ENCODE measurements at regions not wholly inside any gene's neighbourhood (a gene's known extent, or its start where the extent isn't known, plus 50 kb on each side); places are given as distances from the start of the nearest gene placed in this dataset.
"Not testable (repeated sequence)": the region's sequence is repeated elsewhere in the genome, so short reads cannot be mapped to it uniquely, and the experiment has no call there.

- no peaks in the 10 kb centered on the region for H3K9me3 ChIP-seq (replicated peaks in 1 of 3)
- H3K4me1 ChIP-seq (replicated peaks in 1 of 2): no peaks in the 10 kb centered on the region
- H3K27me3 ChIP-seq: no peaks in the 10 kb centered on the region
- no peak overlapping the region for H3K27ac ChIP-seq
- WGBS, 4 donors: 82 to 90% (median 87%) methylated on average over 2 of the region's 2 CpGs
- TF ChIP-seq POLR2A (IDR thresholded peaks at IDR 0.05) (no peak), CTCF (IDR thresholded peaks at IDR 0.05) (no peak)
- no peaks in the 10 kb centered on the region for H3K36me3 ChIP-seq (replicated peaks in 1 of 2)
- intact Hi-C loops (cut with DNase I): no loop called here
- no peak overlapping the region for H3K4me3 ChIP-seq
- DNase-seq: no peak
Measured at GRCh38 chr6:94584211-94584610, 993.1 kb upstream of the MANEA start.

GRCh38 chr6:94570581-94570980, 1006.8 kb upstream of the MANEA start:
- intact Hi-C loops (cut with DNase I): no loop called here

DNA sequence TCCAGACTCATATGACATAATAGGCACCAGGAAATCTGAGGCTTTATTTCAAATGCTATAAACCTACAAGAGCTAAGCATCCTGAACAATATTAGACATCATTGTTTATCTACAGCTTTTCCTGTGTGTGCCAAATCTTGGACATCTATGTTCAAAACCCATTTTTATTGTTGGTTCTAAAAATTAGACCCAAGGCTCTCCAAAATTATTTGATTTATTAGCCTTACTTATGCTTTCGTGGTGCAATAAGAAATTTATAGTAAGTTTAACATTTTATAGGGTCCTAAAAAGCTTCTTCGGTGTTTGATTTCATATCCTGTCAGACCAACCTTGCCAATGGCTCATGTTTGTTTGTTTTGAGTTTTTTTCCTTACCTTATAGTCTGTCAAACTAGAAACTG, 1014.5 kb upstream of the MANEA start:
- Histone ChIP-seq H3K27ac (no peak overlapping the region), H3K4me3 (no peak overlapping the region), H3K36me3 (replicated peaks in 1 of 2) (no peaks in the 10 kb centered on the region), H3K4me1 (replicated peaks in 1 of 2) (no peaks in the 10 kb centered on the region), H3K9me3 (replicated peaks in 1 of 3) (no peaks in the 10 kb centered on the region), H3K27me3 (no peaks in the 10 kb centered on the region)
- TF ChIP-seq POLR2A (IDR thresholded peaks at IDR 0.05) (no peak), CTCF (IDR thresholded peaks at IDR 0.05) (no peak)
- no peak for DNase-seq
- WGBS, 4 donors: 55 to 77% (median 69%) methylated on average over 2 of the region's 2 CpGs
- intact Hi-C loops (cut with DNase I): no loop called here

More at GRCh38 chr6:94570581-94570980, 1006.8 kb upstream of the MANEA start:
- Histone ChIP-seq H3K36me3 (replicated peaks in 1 of 2) (no peaks in the 10 kb centered on the region), H3K4me1 (replicated peaks in 1 of 2) (no peaks in the 10 kb centered on the region), H3K27ac (no peak overlapping the region), H3K27me3 (no peaks in the 10 kb centered on the region), H3K9me3 (replicated peaks in 1 of 3) (no peaks in the 10 kb centered on the region), H3K4me3 (no peak overlapping the region)
- no peak for DNase-seq
- WGBS, 4 donors: 49 to 67% (median 57%) methylated on average over 5 of the region's 5 CpGs
- TF ChIP-seq CTCF (IDR thresholded peaks at IDR 0.05) (no peak), POLR2A (IDR thresholded peaks at IDR 0.05) (no peak)

GRCh38 chr6:94559829-94560537, 1017.4 kb upstream of the MANEA start:
- intact Hi-C loops (cut with DNase I): no loop called here
- DNase-seq: no peak

GRCh38 chr6:94557207-94557606, 1020.1 kb upstream of the MANEA start:
- intact Hi-C loops (cut with DNase I); H3K36me3 ChIP-seq (replicated peaks in 1 of 2); H3K9me3 ChIP-seq (replicated peaks in 1 of 3); H3K27ac ChIP-seq; H3K27me3 ChIP-seq; H3K4me1 ChIP-seq (replicated peaks in 1 of 2); H3K4me3 ChIP-seq; DNase-seq: not testable (repeated sequence)
- WGBS, 4 donors: 90 to 94% (median 92%) methylated on average over 10 to 11 of the region's 11 CpGs

More at GRCh38 chr6:94559829-94560537, 1017.4 kb upstream of the MANEA start:
- H3K27ac ChIP-seq: no peak overlapping the region
- H3K36me3 ChIP-seq (replicated peaks in 1 of 2): no peaks in the 10 kb centered on the region
- no peaks in the 10 kb centered on the region for H3K27me3 ChIP-seq
- H3K9me3 ChIP-seq (replicated peaks in 1 of 3): no peaks in the 10 kb centered on the region
- no peaks in the 10 kb centered on the region for H3K4me1 ChIP-seq (replicated peaks in 1 of 2)
- 47 to 83% (median 66%) methylated on average over 1 of the region's 1 CpG for WGBS, 4 donors
- H3K4me3 ChIP-seq: no peak overlapping the region
- TF ChIP-seq POLR2A (IDR thresholded peaks at IDR 0.05) (no peak), CTCF (IDR thresholded peaks at IDR 0.05) (no peak)

Measured in adrenal gland (tissue), 9 donors.